HCT116 (cell line): ENCODE measurements at regions not wholly inside any gene's neighbourhood (a gene's known extent, or its start where the extent isn't known, plus 50 kb on each side); places are given as distances from the start of the nearest gene placed in this dataset.

Source experiments
- ATAC-seq: fragments of 200-7000 bp; cut with Tn5 transposase; 2 replicates; pipeline ENCODE4 v1.9.1; 2020; ENCODE audit warnings: mild to moderate bottlenecking, moderate library complexity
- BruUV-seq: library from RNA; stranded (reverse); fragments of 400-500 nt; replicated peaks from 2 replicates; lab custom pipeline; 2021; lab: Mats Ljungman, UMichigan
- CTCF ChIA-PET: fragments of 300-600 bp; sonication (Branson Sonifier 250); formaldehyde crosslinking; loops from one replicate; lab custom pipeline; 2021; ENCODE audit warnings: antibody characterized with exemption; lab: Charles Lee
- POLR2A ChIA-PET: fragments of 300-600, 350-600 bp; sonication (Branson Sonifier 250); formaldehyde crosslinking; loops from one replicate; lab custom pipeline; 2021; ENCODE audit warnings: antibody characterized with exemption; lab: Charles Lee
- RAD21 ChIA-PET, 2 experiments: fragments of 300-600 bp; sonication (Branson Sonifier 250); formaldehyde crosslinking; loops; one replicate each; lab custom pipeline; 2023; ENCODE audit warnings: low total read pairs in 2 of 2; ENCODE audit not compliant: uncharacterized antibody in 2 of 2, unreplicated experiment in 2 of 2, low non-redundant PET in 1 of 2; lab: Charles Lee
- DNase-seq: peaks from one replicate; pipeline ENCODE4 v3.0.0-alpha.2; 2010; ENCODE audit warnings: low read depth, low spot score
- H2AFZ ChIP-seq: fragments of 200-600 bp; shearing (Covaris generic), sonication (generic); 2 replicates; pipeline ENCODE4 v1.6.1; 2017; ENCODE audit warnings: low read depth, mixed run types, mixed read lengths, antibody characterized with exemption, low read length; ENCODE audit not compliant: poor library complexity, severe bottlenecking
- H3K27ac ChIP-seq: 2 replicates; pipeline ENCODE4 v1.5.1; 2012; ENCODE audit warnings: low read depth, low read length
- H3K27me3 ChIP-seq: fragments of 200-600 bp; sonication (generic); 2 replicates; pipeline ENCODE4 v1.6.1; 2016; ENCODE audit warnings: mixed run types, low read length, mixed read lengths; ENCODE audit not compliant: insufficient read depth
- H3K36me3 ChIP-seq, 2 experiments: fragments of 200-500 bp in 1 of 2; fragments of 200-600 bp in 1 of 2; sonication (Bioruptor generic) in 1 of 2; sonication (generic) in 1 of 2; 2 replicates each; pipeline versions ENCODE4 v1.5.1 to v1.6.1; 2014 to 2016; ENCODE audit warnings: low read length in 2 of 2, inconsistent platforms in 1 of 2, mixed read lengths in 1 of 2, mixed run types in 1 of 2; ENCODE audit not compliant: insufficient read depth in 2 of 2, control insufficient read depth in 1 of 2
- H3K4me1 ChIP-seq, 2 experiments: fragments of 200-600 bp in 1 of 2; sonication (generic) in 1 of 2; 2 replicates each; pipeline versions ENCODE4 v1.5.1 to v1.6.1; 2012 to 2017; ENCODE audit warnings: low read length in 2 of 2, inconsistent platforms in 1 of 2, mild to moderate bottlenecking in 1 of 2, mixed read lengths in 1 of 2, mixed run types in 1 of 2, moderate library complexity in 1 of 2; ENCODE audit not compliant: insufficient read depth in 2 of 2, control insufficient read depth in 1 of 2
- H3K4me2 ChIP-seq: fragments of 200-600 bp; sonication (generic); 2 replicates; pipeline ENCODE4 v1.6.1; 2017; ENCODE audit warnings: mixed run types, low read length, mixed read lengths
- H3K4me3 ChIP-seq, 2 experiments: fragments of 200-600 bp in 1 of 2; sonication (generic) in 1 of 2; replicated peaks in 1 of 2; 2 replicates each; pipeline ENCODE4 v1.5.1; 2011 to 2016; ENCODE audit warnings: low read length in 2 of 2, control low read depth in 1 of 2, low read depth in 1 of 2, mild to moderate bottlenecking in 1 of 2, mixed read lengths in 1 of 2, mixed run types in 1 of 2
- H3K79me2 ChIP-seq: fragments of 200-600 bp; sonication (generic); 2 replicates; pipeline ENCODE4 v1.6.1; 2017; ENCODE audit warnings: mild to moderate bottlenecking, mixed run types, low read length, moderate library complexity, mixed read lengths; ENCODE audit not compliant: insufficient read depth
- H3K9ac ChIP-seq: fragments of 200-600 bp; sonication (generic); 2 replicates; pipeline ENCODE4 v1.6.1; 2016; ENCODE audit warnings: low read length, mixed read lengths
- H3K9me2 ChIP-seq: fragments of 200-600 bp; sonication (generic), shearing (Covaris generic); 2 replicates; pipeline ENCODE4 v1.6.1; 2017; ENCODE audit warnings: mixed run types, mild to moderate bottlenecking, moderate library complexity; ENCODE audit not compliant: insufficient read depth
- H3K9me3 ChIP-seq, 2 experiments: fragments of 200-500 bp in 1 of 2; fragments of 200-600 bp in 1 of 2; sonication (Bioruptor generic) in 1 of 2; sonication (generic) in 1 of 2; 2 replicates each; pipeline ENCODE4 v1.6.1; 2014 to 2017; ENCODE audit warnings: low read length in 2 of 2, mixed read lengths in 2 of 2, inconsistent platforms in 1 of 2, low read depth in 1 of 2, mild to moderate bottlenecking in 1 of 2, mixed run types in 1 of 2, moderate library complexity in 1 of 2; ENCODE audit not compliant: control insufficient read depth in 1 of 2, insufficient read depth in 1 of 2
- H4K20me1 ChIP-seq: fragments of 200-600 bp; sonication (generic), shearing (Covaris generic); 2 replicates; pipeline ENCODE4 v1.6.1; 2017; ENCODE audit warnings: mixed run types, mild to moderate bottlenecking, moderate library complexity; ENCODE audit not compliant: insufficient read depth
- EGR1 ChIP-seq: IDR thresholded peaks from 2 replicates; pipeline ENCODE4 v1.6.1; 2012; ENCODE audit warnings: low read depth
- ELF1 ChIP-seq: IDR thresholded peaks from 2 replicates; pipeline ENCODE4 v1.6.1; 2012; ENCODE audit warnings: low read depth, borderline replicate concordance
- JUND ChIP-seq: IDR thresholded peaks from 2 replicates; pipeline ENCODE4 v1.6.1; 2012
- POLR2AphosphoS5 ChIP-seq: IDR thresholded peaks from 2 replicates; pipeline ENCODE4 v1.6.1; 2011; ENCODE audit warnings: mild to moderate bottlenecking, low read depth, low read length, moderate library complexity
- REST ChIP-seq: IDR thresholded peaks from 2 replicates; pipeline ENCODE4 v1.6.1; 2012; ENCODE audit warnings: low read depth
- SIN3A ChIP-seq: IDR thresholded peaks from 2 replicates; pipeline ENCODE4 v1.6.1; 2012; ENCODE audit warnings: low read depth
- SP1 ChIP-seq: IDR thresholded peaks from 2 replicates; pipeline ENCODE4 v1.6.1; 2012; ENCODE audit warnings: low read depth
- TCF7L2 ChIP-seq: IDR thresholded peaks from 2 replicates; pipeline ENCODE4 v1.7.0; 2011; ENCODE audit warnings: borderline replicate concordance, inconsistent platforms; ENCODE audit not compliant: insufficient read depth, insufficient read length; ENCODE audit errors: extremely low read depth
- ZNF274 ChIP-seq: fragments of 200-500 bp; sonication (Bioruptor generic); IDR thresholded peaks from 2 replicates; pipeline ENCODE4 v1.6.1; 2014; ENCODE audit warnings: mild to moderate bottlenecking, low read depth, low read length, inconsistent platforms
- intact Hi-C: fragments of 100-400 bp; cut with micrococcal nuclease; formaldehyde crosslinking; loops from 2 replicates; pipeline ENCODE4 v1.10.0; 2022

- intact Hi-C loops, result no loop called here
- RAD21 ChIA-PET, result no interaction called here
- Histone ChIP-seq H3K9me2 (no peaks in the 10 kb centered on the region), H3K9me3 (no peaks in the 10 kb centered on the region), H3K27me3 (peaks cover 29% of the 10 kb centered on the region), H3K4me2 (no peak overlapping the region), H3K4me3 (no peak overlapping the region), H3K4me1 (no peaks in the 10 kb centered on the region), H2AFZ (no peak overlapping the region), H3K9ac (no peak overlapping the region), H4K20me1 (no peaks in the 10 kb centered on the region; the same call in 1 of the 2 replicates), H3K27ac (no peak overlapping the region), H3K36me3 (no peaks in the 10 kb centered on the region), H3K79me2 (no peaks in the 10 kb centered on the region)
- no peak for DNase-seq
- no peak for ATAC-seq
- POLR2A ChIA-PET, result no interaction called here
- no peak for TF ChIP-seq ZNF274
- CTCF ChIA-PET, result interaction anchor here (0.9 to 1.5 kb wide), 4 partner anchors 8 to 293 kb away, joined by 3 to 4 read pairs (median 3); no protein-coding TSS in a partner anchor
- no TSS peak for BruUV-seq
Observed at GRCh38 chr18:59063300-59063906, 76.3 kb upstream of the SEC11C start.

GRCh38 chr18:59063912-59064311 lies 75.8 kb upstream of the SEC11C start:
- Histone ChIP-seq H3K4me3 (no peak overlapping the region), H3K9me2 (no peaks in the 10 kb centered on the region), H4K20me1 (no peaks in the 10 kb centered on the region; the same call in 1 of the 2 replicates), H3K27ac (no peak overlapping the region), H3K9me3 (no peaks in the 10 kb centered on the region), H2AFZ (no peak overlapping the region), H3K9ac (no peak overlapping the region), H3K4me1 (no peaks in the 10 kb centered on the region), H3K4me2 (no peak overlapping the region), H3K27me3 (peaks cover 29% of the 10 kb centered on the region), H3K79me2 (no peaks in the 10 kb centered on the region), H3K36me3 (no peaks in the 10 kb centered on the region)
- CTCF ChIA-PET, result interaction anchor here (0.9 to 1.5 kb wide), 4 partner anchors 9 to 293 kb away, joined by 3 to 4 read pairs (median 3); no protein-coding TSS in a partner anchor
- no TSS peak for BruUV-seq
- RAD21 ChIA-PET, result no interaction called here
- no peak for ATAC-seq
- DNase-seq, result no peak
- TF ChIP-seq ELF1 (no peak), ZNF274 (no peak), REST (no peak), TCF7L2 (no peak), JUND (no peak), SP1 (no peak), EGR1 (no peak), SIN3A (no peak), POLR2AphosphoS5 (no peak)
- intact Hi-C loops, result no loop called here
- POLR2A ChIA-PET, result no interaction called here
